ENCODE measurements at regions not wholly inside any gene's neighbourhood (a gene's known extent, or its start where the extent isn't known, plus 50 kb on each side); places are given as distances from the start of the nearest gene placed in this dataset.
A peak's percentile ranks its signal among the peaks of the same experiment; 100 is the strongest.

- ATAC-seq (ENCODE audit: insufficient number of reproducible peaks, low FRiP score, low read depth), result no peak
- H3K4me3 ChIP-seq, result no peak overlapping the region
- TF ChIP-seq CTCF (IDR thresholded peaks at IDR 0.05), result no peak
- no peak overlapping the region for H3K27ac ChIP-seq
- no peaks in the 10 kb centered on the region for H3K36me3 ChIP-seq
- H3K4me1 ChIP-seq (ENCODE audit: control insufficient read depth in 1 of 2, low read depth in 2 of 2), result no peaks in the 10 kb centered on the region
- H3K27me3 ChIP-seq (replicated peaks; ENCODE audit: insufficient read depth), result no peaks in the 10 kb centered on the region
- DNase-seq (ENCODE audit: low spot score), result no peak
- no peaks in the 10 kb centered on the region for H3K9me3 ChIP-seq
These were observed 73.9 kb upstream of the WASF3 start for GRCh38 chr13:26483546-26483945.

GRCh38 chr13:26484196-26484595 lies 73.3 kb upstream of the WASF3 start:
- ATAC-seq (ENCODE audit: insufficient number of reproducible peaks, low FRiP score, low read depth) (no peak), DNase-seq (ENCODE audit: low spot score) (no peak)
- no peaks in the 10 kb centered on the region for H3K36me3 ChIP-seq
- no peak overlapping the region for H3K4me3 ChIP-seq
- H3K9me3 ChIP-seq, result no peaks in the 10 kb centered on the region
- no peak for TF ChIP-seq CTCF (IDR thresholded peaks at IDR 0.05)
- no peak overlapping the region for H3K27ac ChIP-seq
- no peaks in the 10 kb centered on the region for H3K4me1 ChIP-seq (ENCODE audit: control insufficient read depth in 1 of 2, low read depth in 2 of 2)
- no peaks in the 10 kb centered on the region for H3K27me3 ChIP-seq (replicated peaks; ENCODE audit: insufficient read depth)

DNA sequence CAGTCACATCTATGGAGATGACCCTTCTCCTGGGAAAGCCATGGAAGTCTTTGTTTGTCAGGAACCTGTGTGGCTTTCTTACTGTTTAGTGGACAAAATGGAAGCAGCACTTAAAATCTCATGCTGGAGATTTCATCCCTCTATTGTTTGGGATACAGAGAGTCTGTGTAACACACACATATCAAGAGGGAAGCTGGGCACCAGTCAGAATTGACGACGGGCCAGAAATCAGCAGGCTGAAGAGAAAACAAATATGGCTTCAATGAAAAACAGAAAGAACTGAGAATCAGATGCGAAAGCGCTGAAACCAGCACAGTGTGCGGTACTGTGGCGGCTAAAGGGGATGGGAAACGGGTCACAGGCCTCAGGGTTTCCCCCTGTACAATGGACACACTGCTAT lies 72.2 kb upstream of the WASF3 start:
- no peak for TF ChIP-seq CTCF (IDR thresholded peaks at IDR 0.05)
- no peaks in the 10 kb centered on the region for H3K4me1 ChIP-seq (ENCODE audit: control insufficient read depth in 1 of 2, low read depth in 2 of 2)
- no peaks in the 10 kb centered on the region for H3K9me3 ChIP-seq
- no peak overlapping the region for H3K4me3 ChIP-seq
- no peak overlapping the region for H3K27ac ChIP-seq
- ATAC-seq (ENCODE audit: insufficient number of reproducible peaks, low FRiP score, low read depth) (no peak), DNase-seq (ENCODE audit: low spot score) (no peak)
- H3K36me3 ChIP-seq, result no peaks in the 10 kb centered on the region
- H3K27me3 ChIP-seq (replicated peaks; ENCODE audit: insufficient read depth), result no peaks in the 10 kb centered on the region

DNA sequence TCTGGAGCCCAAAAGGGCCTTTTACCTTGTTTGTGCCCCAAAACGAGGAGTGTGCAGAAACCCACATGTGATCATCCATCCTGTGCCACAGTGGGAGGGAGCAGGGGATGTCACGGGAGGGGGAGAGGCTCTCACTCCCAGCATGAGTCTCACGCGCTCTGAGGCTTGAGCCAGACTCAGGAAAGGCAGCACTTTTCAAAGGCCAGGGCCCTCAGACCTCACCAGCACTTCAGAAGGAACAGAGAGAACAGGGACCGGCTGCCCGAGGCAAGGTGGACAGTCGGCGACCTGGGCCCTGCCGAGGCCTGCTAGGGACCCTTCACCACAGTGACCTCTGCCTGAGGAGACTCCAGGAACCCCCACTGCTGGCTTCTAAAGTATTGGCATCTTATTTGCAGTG lies 71.7 kb upstream of the WASF3 start:
- H3K4me3 ChIP-seq, result no peak overlapping the region
- no peaks in the 10 kb centered on the region for H3K27me3 ChIP-seq (replicated peaks; ENCODE audit: insufficient read depth)
- H3K27ac ChIP-seq, result peak overlapping the region in 1 of 2 donors; percentile 11
- no peak for DNase-seq (ENCODE audit: low spot score)
- TF ChIP-seq CTCF (IDR thresholded peaks at IDR 0.05), result no peak
- ATAC-seq (ENCODE audit: insufficient number of reproducible peaks, low FRiP score, low read depth), result no peak
- no peaks in the 10 kb centered on the region for H3K4me1 ChIP-seq (ENCODE audit: control insufficient read depth in 1 of 2, low read depth in 2 of 2)
- no peaks in the 10 kb centered on the region for H3K9me3 ChIP-seq
- no peaks in the 10 kb centered on the region for H3K36me3 ChIP-seq

- no peaks in the 10 kb centered on the region for H3K27me3 ChIP-seq (replicated peaks; ENCODE audit: insufficient read depth)
- no peaks in the 10 kb centered on the region for H3K9me3 ChIP-seq
- DNase-seq (ENCODE audit: low spot score) (no peak), ATAC-seq (ENCODE audit: insufficient number of reproducible peaks, low FRiP score, low read depth) (no peak)
- TF ChIP-seq CTCF (IDR thresholded peaks at IDR 0.05), result no peak
- H3K4me1 ChIP-seq (ENCODE audit: control insufficient read depth in 1 of 2, low read depth in 2 of 2), result no peaks in the 10 kb centered on the region
- H3K36me3 ChIP-seq, result no peaks in the 10 kb centered on the region
- H3K4me3 ChIP-seq, result no peak overlapping the region
- H3K27ac ChIP-seq, result peak overlapping the region in 1 of 2 donors; percentile 11
These were observed 70.9 kb upstream of the WASF3 start for GRCh38 chr13:26486550-26486949.

Measured in thoracic aorta (tissue), 2 donors.